ENCODE measurements at regions not wholly inside any gene's neighbourhood (a gene's known extent, or its start where the extent isn't known, plus 50 kb on each side); places are given as distances from the start of the nearest gene placed in this dataset.

DNA sequence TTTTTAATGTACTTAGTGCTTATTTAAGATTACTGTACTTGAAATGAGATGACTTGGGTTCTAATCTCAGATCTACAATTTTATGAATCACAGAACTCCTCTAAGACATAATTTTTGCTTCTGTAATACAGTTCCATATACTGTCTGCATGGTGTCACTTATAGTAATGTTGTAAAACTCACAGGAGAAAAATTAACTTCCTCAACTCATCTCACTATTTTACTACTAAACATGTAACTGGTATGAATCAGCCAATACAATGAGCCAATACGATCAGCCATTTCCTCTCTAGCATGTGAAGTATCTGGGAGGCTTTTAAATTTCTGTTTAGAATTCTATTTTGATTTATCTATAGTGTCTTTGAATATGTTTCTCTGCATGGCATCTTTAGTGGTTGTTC is 85.3 kb downstream of the NHLRC3 start:
- H3K4me3 ChIP-seq: no peak overlapping the region
- no peak overlapping the region for H3K27ac ChIP-seq
- H3K27me3 ChIP-seq: no peaks in the 10 kb centered on the region
- no peaks in the 10 kb centered on the region for H3K9me3 ChIP-seq
- no peak for ATAC-seq
- DNase-seq: no peak
- no peaks in the 10 kb centered on the region for H3K4me1 ChIP-seq
- intact Hi-C loops (cut with DNase I): no loop called here
- TF ChIP-seq, protein P1, sequence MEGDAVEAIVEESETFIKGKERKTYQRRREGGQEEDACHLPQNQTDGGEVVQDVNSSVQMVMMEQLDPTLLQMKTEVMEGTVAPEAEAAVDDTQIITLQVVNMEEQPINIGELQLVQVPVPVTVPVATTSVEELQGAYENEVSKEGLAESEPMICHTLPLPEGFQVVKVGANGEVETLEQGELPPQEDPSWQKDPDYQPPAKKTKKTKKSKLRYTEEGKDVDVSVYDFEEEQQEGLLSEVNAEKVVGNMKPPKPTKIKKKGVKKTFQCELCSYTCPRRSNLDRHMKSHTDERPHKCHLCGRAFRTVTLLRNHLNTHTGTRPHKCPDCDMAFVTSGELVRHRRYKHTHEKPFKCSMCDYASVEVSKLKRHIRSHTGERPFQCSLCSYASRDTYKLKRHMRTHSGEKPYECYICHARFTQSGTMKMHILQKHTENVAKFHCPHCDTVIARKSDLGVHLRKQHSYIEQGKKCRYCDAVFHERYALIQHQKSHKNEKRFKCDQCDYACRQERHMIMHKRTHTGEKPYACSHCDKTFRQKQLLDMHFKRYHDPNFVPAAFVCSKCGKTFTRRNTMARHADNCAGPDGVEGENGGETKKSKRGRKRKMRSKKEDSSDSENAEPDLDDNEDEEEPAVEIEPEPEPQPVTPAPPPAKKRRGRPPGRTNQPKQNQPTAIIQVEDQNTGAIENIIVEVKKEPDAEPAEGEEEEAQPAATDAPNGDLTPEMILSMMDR (IDR thresholded peaks at IDR 0.05): no peak
- WGBS, 2 donors: 43 to 51% methylated on average over 1 of the region's 1 CpG
- H3K36me3 ChIP-seq: no peaks in the 10 kb centered on the region
- FAIRE-seq: no peak

DNA sequence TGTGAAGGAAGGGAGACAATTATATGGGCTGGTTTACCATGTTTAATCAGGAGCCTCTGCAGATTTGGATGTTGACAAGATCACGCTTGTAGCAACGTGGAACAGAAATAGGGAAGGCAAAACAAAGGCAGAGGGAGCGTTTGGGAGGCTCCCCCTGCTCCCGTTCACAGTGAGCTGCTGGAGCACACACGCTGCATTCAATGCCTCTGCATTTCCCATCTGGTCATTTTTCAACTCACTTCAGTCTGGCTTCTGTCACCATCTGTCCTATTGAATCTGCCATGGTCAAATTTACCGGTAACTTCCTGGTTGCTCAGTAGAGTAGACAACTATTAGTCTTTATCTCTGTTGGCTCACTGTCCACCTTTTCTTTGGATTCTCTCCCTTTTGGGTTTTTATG is 91.0 kb downstream of the NHLRC3 start:
- TF ChIP-seq, protein P1 (IDR thresholded peaks at IDR 0.05): no peak

DNA sequence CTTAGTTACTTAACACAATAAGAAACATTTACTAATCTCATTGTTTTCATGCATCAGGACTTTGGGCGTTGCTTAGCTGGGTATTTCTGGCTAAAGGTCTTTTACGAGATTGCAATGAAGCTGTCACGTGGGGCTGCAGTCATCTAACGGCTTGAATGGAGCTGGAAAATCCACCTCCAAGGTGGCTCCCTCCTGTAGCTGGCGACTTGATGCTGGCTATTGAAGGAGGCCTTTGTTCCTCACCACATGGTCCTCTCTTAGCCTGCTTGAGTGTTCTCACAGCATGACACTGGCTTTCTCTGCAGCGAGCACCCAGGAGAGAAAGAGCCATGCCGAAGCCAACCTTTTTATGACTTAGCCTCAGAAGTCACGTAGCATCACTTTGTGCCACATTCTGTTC is 92.0 kb downstream of the NHLRC3 start:
- no peak overlapping the region for H3K27ac ChIP-seq
- WGBS, 2 donors: 70 to 80% methylated on average over 8 of the region's 8 CpGs
- FAIRE-seq (no peak), ATAC-seq (no peak), DNase-seq (no peak)
- TF ChIP-seq, protein P1 (IDR thresholded peaks at IDR 0.05): no peak
- no peak overlapping the region for H3K4me3 ChIP-seq
- no peaks in the 10 kb centered on the region for H3K4me1 ChIP-seq
- intact Hi-C loops (cut with DNase I): no loop called here
- no peaks in the 10 kb centered on the region for H3K36me3 ChIP-seq
- no peaks in the 10 kb centered on the region for H3K27me3 ChIP-seq
- no peaks in the 10 kb centered on the region for H3K9me3 ChIP-seq

More for the DNA sequence above, 91.0 kb downstream of the NHLRC3 start:
- intact Hi-C loops (cut with DNase I): no loop called here
- Histone ChIP-seq H3K27ac (no peak overlapping the region), H3K36me3 (no peaks in the 10 kb centered on the region), H3K4me1 (no peaks in the 10 kb centered on the region), H3K27me3 (no peaks in the 10 kb centered on the region), H3K9me3 (no peaks in the 10 kb centered on the region), H3K4me3 (no peak overlapping the region)
- ATAC-seq (no peak), DNase-seq (no peak), FAIRE-seq (no peak)
- 54 to 58% methylated on average over 6 of the region's 6 CpGs for whole genome bisulfite sequencing, 2 donors

DNA sequence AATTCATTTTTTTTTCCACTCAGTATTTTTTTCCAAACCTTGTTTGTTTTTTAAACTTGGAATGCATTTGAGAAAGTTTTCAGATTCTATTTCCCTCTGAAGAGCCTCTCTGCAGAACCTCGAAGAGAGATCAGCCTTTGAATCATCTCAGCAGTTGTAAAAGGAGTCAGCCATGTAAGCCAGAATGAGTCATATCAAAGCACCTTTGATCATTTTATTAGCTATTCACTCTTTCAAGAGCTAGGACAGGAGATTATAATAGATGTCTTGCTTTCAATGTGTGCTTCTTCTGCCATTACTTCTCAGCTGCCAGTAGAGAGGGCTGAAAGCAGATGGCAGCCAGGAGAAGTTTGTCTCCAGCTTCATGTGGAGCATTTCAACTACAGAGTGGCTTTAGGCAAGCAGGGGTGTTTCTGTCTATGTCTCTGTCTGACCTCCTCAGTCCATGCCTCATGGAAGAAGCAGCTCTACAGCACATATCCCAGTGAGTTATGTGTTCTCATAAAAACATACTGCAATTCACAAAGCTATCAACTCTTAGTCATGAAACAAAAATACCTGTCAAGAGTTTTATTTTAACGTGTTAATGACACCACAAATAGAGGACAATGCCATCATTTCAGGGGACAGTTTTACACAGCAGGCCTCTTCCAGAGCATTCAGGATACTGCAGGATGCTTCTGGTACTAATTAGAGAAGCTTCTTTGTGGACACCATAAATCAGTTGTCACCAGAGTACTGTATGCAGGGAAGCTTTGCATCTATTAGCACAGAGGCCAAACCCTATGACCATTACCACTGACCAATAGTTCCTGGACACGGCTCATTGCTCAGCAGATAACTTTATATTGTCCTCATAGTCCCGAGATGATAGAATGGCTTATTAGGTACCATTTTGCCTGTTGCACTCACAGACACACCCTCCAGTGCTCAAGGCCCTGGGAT is 94.3 kb downstream of the NHLRC3 start:
- H3K4me3 ChIP-seq: no peak overlapping the region
- H3K9me3 ChIP-seq: no peaks in the 10 kb centered on the region
- no peak for DNase-seq
- no peaks in the 10 kb centered on the region for H3K27me3 ChIP-seq
- 65 to 70% methylated on average over 4 of the region's 4 CpGs for WGBS, 2 donors
- H3K27ac ChIP-seq: no peak overlapping the region
- no peak for FAIRE-seq
- H3K36me3 ChIP-seq: no peaks in the 10 kb centered on the region
- H3K4me1 ChIP-seq: no peaks in the 10 kb centered on the region
- intact Hi-C loops (cut with DNase I): no loop called here
- no peak for ATAC-seq
- TF ChIP-seq, protein P1 (IDR thresholded peaks at IDR 0.05): no peak

DNA sequence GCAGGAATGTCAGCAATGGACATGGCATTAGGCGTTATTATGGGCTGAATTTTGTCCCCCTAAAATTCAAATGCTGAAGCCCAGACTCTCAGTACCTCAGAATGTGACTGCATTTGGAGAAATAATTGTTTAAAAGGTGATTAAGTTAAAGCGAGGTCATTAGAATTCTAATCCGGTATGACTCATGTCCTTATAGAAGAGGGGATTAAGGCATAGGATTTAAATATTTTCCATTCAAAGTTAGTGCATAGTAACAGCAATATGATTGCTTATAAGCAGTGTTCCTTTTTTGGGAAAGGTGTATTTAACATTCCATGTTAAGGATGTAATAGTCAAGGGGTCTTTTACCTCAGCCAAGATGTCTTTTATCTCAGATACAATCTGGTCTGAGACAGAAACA is 95.5 kb downstream of the NHLRC3 start:
- no peak overlapping the region for H3K27ac ChIP-seq
- H3K4me3 ChIP-seq: no peak overlapping the region
- no peaks in the 10 kb centered on the region for H3K4me1 ChIP-seq
- WGBS, 2 donors: 83 to 91% methylated on average over 3 of the region's 3 CpGs
- H3K9me3 ChIP-seq: no peaks in the 10 kb centered on the region
- ATAC-seq (no peak), FAIRE-seq (no peak), DNase-seq (no peak)
- H3K27me3 ChIP-seq: no peaks in the 10 kb centered on the region
- TF ChIP-seq, protein P1 (IDR thresholded peaks at IDR 0.05): no peak
- intact Hi-C loops (cut with DNase I): no loop called here
- no peaks in the 10 kb centered on the region for H3K36me3 ChIP-seq

Data from pancreas (tissue), 10 donors.